ENCODE measurements at regions not wholly inside any gene's neighbourhood (a gene's known extent, or its start where the extent isn't known, plus 50 kb on each side); places are given as distances from the start of the nearest gene placed in this dataset.

DNA sequence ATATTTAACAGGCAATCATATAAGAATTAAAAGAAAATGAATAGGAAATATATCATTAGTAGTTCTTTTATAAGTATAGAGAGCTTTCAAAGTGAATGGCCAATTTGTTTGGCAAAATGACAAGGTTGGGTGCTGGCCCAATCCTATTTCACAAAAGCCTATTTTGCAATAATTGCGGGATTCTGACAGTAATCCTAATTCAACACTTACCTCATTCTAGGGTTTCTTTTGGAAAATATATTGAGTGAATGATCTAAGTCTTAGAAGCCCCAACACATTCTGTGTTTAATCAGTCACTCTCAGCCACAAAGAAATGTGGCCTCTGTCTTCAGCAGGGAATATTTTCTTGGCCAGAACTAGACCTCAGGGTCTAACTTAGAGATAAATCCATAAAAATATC lies 835.9 kb upstream of the ZNF608 start:
- Histone ChIP-seq H4K20me1 (replicated peaks; ENCODE audit: control insufficient read depth, extremely low read depth, insufficient read depth, low read length) (no peaks in the 10 kb centered on the region), H3K4me2 (ENCODE audit: insufficient read depth, low read length) (no peak overlapping the region), H3K9me3 (replicated peaks; ENCODE audit: control insufficient read depth, insufficient read depth, low read length) (no peaks in the 10 kb centered on the region), H3K9ac (replicated peaks; ENCODE audit: extremely low read depth, insufficient read depth, low read length) (no peak overlapping the region), H3K9me1 (replicated peaks; ENCODE audit: control insufficient read depth, extremely low read depth, insufficient read depth, low read length) (no peaks in the 10 kb centered on the region), H2AFZ (ENCODE audit: low read depth, low read length) (no peak overlapping the region), H3K27me3 (ENCODE audit: control insufficient read depth in 2 of 2, insufficient read depth in 2 of 2, low read length in 2 of 2) (no peaks in the 10 kb centered on the region), H3K79me2 (ENCODE audit: control insufficient read depth, insufficient read depth, low read length) (no peaks in the 10 kb centered on the region), H3K4me1 (ENCODE audit: control insufficient read depth, extremely low read depth, insufficient read depth, low read length) (no peaks in the 10 kb centered on the region), H3K27ac (ENCODE audit: insufficient read depth, low read depth, low read length) (no peak overlapping the region), H3K36me3 (ENCODE audit: control insufficient read depth in 2 of 2, extremely low read depth in 1 of 2, insufficient read depth in 2 of 2, low read length in 2 of 2) (no peaks in the 10 kb centered on the region), H3K4me3 (replicated peaks in 1 of 3; ENCODE audit: insufficient read depth in 1 of 3, low read depth in 1 of 3, low read length in 3 of 3) (no peak overlapping the region)
- BruUV-seq (replicated peaks), result no TSS peak
- dilution Hi-C loops (cut with MboI; ENCODE audit: extremely low pct_ligation_motif_present, low sequenced_read_pairs), result no loop called here
- intact Hi-C loops (cut with micrococcal nuclease), result no loop called here
- FAIRE-seq, result no peak
- ChIA-PET CTCF (no interaction called here), POLR2A (no interaction called here)
- DNase-seq (ENCODE audit: low read depth, low spot score), result no peak
- TF ChIP-seq POLR2AphosphoS5 (IDR thresholded peaks at IDR 0.05; ENCODE audit: insufficient read depth, low read depth, low read length) (no peak), POLR2A (IDR thresholded peaks at IDR 0.05; ENCODE audit: low read depth, low read length) (no peak), MYC (IDR thresholded peaks at IDR 0.05; ENCODE audit: low read depth, low read length) (no peak), GATA2 (IDR thresholded peaks at IDR 0.05; ENCODE audit: insufficient read depth, insufficient read length, low read depth, low read length) (no peak), FOS (IDR thresholded peaks at IDR 0.05; ENCODE audit: borderline replicate concordance, insufficient read depth, low read length) (no peak), EZH2 (IDR thresholded peaks at IDR 0.05; ENCODE audit: borderline replicate concordance, low read depth, low read length, severe bottlenecking) (no peak), JUN (IDR thresholded peaks at IDR 0.05; ENCODE audit: borderline replicate concordance, insufficient read depth, insufficient read length, low read depth) (no peak)
- TF ChIP-seq, protein P1, sequence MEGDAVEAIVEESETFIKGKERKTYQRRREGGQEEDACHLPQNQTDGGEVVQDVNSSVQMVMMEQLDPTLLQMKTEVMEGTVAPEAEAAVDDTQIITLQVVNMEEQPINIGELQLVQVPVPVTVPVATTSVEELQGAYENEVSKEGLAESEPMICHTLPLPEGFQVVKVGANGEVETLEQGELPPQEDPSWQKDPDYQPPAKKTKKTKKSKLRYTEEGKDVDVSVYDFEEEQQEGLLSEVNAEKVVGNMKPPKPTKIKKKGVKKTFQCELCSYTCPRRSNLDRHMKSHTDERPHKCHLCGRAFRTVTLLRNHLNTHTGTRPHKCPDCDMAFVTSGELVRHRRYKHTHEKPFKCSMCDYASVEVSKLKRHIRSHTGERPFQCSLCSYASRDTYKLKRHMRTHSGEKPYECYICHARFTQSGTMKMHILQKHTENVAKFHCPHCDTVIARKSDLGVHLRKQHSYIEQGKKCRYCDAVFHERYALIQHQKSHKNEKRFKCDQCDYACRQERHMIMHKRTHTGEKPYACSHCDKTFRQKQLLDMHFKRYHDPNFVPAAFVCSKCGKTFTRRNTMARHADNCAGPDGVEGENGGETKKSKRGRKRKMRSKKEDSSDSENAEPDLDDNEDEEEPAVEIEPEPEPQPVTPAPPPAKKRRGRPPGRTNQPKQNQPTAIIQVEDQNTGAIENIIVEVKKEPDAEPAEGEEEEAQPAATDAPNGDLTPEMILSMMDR (IDR thresholded peaks at IDR 0.05; ENCODE audit: extremely low read depth in 1 of 2, insufficient read depth in 1 of 2, low read depth in 1 of 2, low read length in 2 of 2), result no peak
- TF ChIP-seq, protein P2, sequence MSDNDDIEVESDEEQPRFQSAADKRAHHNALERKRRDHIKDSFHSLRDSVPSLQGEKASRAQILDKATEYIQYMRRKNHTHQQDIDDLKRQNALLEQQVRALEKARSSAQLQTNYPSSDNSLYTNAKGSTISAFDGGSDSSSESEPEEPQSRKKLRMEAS (IDR thresholded peaks at IDR 0.05; ENCODE audit: insufficient read depth, insufficient read length), result no peak

Data from endothelial cell of umbilical vein (primary cell).